Gastroesophageal sphincter (tissue), 3 donors: ENCODE measurements at regions not wholly inside any gene's neighbourhood (a gene's known extent, or its start where the extent isn't known, plus 50 kb on each side); places are given as distances from the start of the nearest gene placed in this dataset.

Experiments used
- CTCF ChIP-seq, 4 experiments: fragments of 200-600 bp in 2 of 4; fragments of 450-650 bp in 2 of 4; sonication (generic) in 1 of 4; IDR thresholded peaks; one replicate each; pipeline ENCODE4 v1.5.1; 2017 to 2019; ENCODE audit warnings: antibody characterized with exemption in 4 of 4, mild to moderate bottlenecking in 2 of 4, moderate library complexity in 2 of 4
- POLR2A ChIP-seq, 2 donors: fragments of 450-650 bp; IDR thresholded peaks; one replicate each; pipeline ENCODE4 v1.6.1; 2017; ENCODE audit warnings: antibody characterized with exemption in 2 of 2, mild to moderate bottlenecking in 2 of 2, moderate library complexity in 1 of 2
- POLR2AphosphoS5 ChIP-seq: sonication (generic); formaldehyde crosslinking; IDR thresholded peaks from one replicate; pipeline ENCODE4 v1.6.1; 2017; ENCODE audit warnings: antibody characterized with exemption

GRCh38 chr1:199929556-199929955, 98.0 kb upstream of the NR5A2 start:
- TF ChIP-seq CTCF (IDR thresholded peaks at IDR 0.05) (no peak), POLR2A (IDR thresholded peaks at IDR 0.05) (no peak), POLR2AphosphoS5 (no peak)
